A673 (cell line): ENCODE measurements at regions not wholly inside any gene's neighbourhood (a gene's known extent, or its start where the extent isn't known, plus 50 kb on each side); places are given as distances from the start of the nearest gene placed in this dataset.
"Not testable (repeated sequence)": the region's sequence is repeated elsewhere in the genome, so short reads cannot be mapped to it uniquely, and the experiment has no call there.

Experiments
- BruUV-seq: library from RNA; stranded (reverse); fragments of 400-500 nt; replicated peaks from 2 replicates; lab custom pipeline; 2021; lab: Mats Ljungman, UMichigan
- CTCF ChIA-PET: fragments of 300-600 bp; sonication (Branson Sonifier 250); formaldehyde crosslinking; loops from one replicate; lab custom pipeline; 2022; ENCODE audit warnings: antibody characterized with exemption; lab: Charles Lee
- POLR2A ChIA-PET: fragments of 300-600 bp; sonication (Branson Sonifier 250); formaldehyde crosslinking; loops from one replicate; lab custom pipeline; 2022; ENCODE audit warnings: antibody characterized with exemption; ENCODE audit not compliant: low non-redundant PET; lab: Charles Lee
- DNase-seq: peaks from one replicate; pipeline ENCODE4 v3.0.0-alpha.2; 2015; ENCODE audit warnings: low spot score
- H3K27ac ChIP-seq: fragments of 200-600 bp; sonication (generic); 2 replicates; pipeline ENCODE4 v1.5.1; 2016; ENCODE audit warnings: mixed run types, low read depth, mild to moderate bottlenecking, mixed read lengths, antibody characterized with exemption, low read length; ENCODE audit not compliant: poor library complexity, severe bottlenecking
- H3K27me3 ChIP-seq: fragments of 200-600 bp; sonication (generic); replicated peaks from 2 replicates; pipeline ENCODE4 v1.6.1; 2017; ENCODE audit warnings: mixed run types, low read depth, mild to moderate bottlenecking, mixed read lengths, antibody characterized with exemption, low read length; ENCODE audit not compliant: insufficient read depth, poor library complexity
- H3K36me3 ChIP-seq: fragments of 200-600 bp; sonication (generic); 2 replicates; pipeline ENCODE4 v1.6.1; 2016; ENCODE audit warnings: mixed run types, mild to moderate bottlenecking, mixed read lengths, antibody characterized with exemption, low read length; ENCODE audit not compliant: insufficient read depth, poor library complexity, severe bottlenecking
- H3K4me1 ChIP-seq: fragments of 200-600 bp; sonication (generic); 2 replicates; pipeline ENCODE4 v1.6.1; 2017; ENCODE audit warnings: mixed run types, mild to moderate bottlenecking, mixed read lengths, antibody characterized with exemption, low read length; ENCODE audit not compliant: insufficient read depth, poor library complexity, severe bottlenecking
- H3K4me3 ChIP-seq: fragments of 200-600 bp; sonication (generic); 2 replicates; pipeline ENCODE4 v1.5.1; 2016; ENCODE audit warnings: low read depth, mixed run types, mild to moderate bottlenecking, mixed read lengths, low read length; ENCODE audit not compliant: poor library complexity, severe bottlenecking
- H3K9me3 ChIP-seq: fragments of 200-600 bp; sonication (generic); 2 replicates; pipeline ENCODE4 v1.6.1; 2016; ENCODE audit warnings: mixed run types, low read depth, mild to moderate bottlenecking, mixed read lengths, antibody characterized with exemption, low read length; ENCODE audit not compliant: poor library complexity, severe bottlenecking
- CTCF ChIP-seq: fragments of 300-800, 200-600 bp; sonication (generic); conservative IDR thresholded peaks from 2 replicates; pipeline ENCODE4 v1.5.1; 2017; ENCODE audit warnings: low read depth, mild to moderate bottlenecking, antibody characterized with exemption, low read length, moderate library complexity, mixed read lengths
- EZH2 ChIP-seq: fragments of 200-600 bp; sonication (generic); IDR thresholded peaks from 2 replicates; pipeline ENCODE4 v1.6.1; 2017; ENCODE audit warnings: borderline replicate concordance, low read depth, mild to moderate bottlenecking, mixed read lengths, antibody characterized with exemption, low read length; ENCODE audit not compliant: poor library complexity, severe bottlenecking
- intact Hi-C: fragments of 100-400 bp; cut with micrococcal nuclease; formaldehyde crosslinking; loops from one replicate; pipeline ENCODE4 v1.10.0; 2022; ENCODE audit not compliant: unreplicated experiment

GRCh38 chr2:215825707-215826106 lies 187.6 kb downstream of the MREG start:
- H3K27ac ChIP-seq, result no peak overlapping the region
- no peaks in the 10 kb centered on the region for H3K9me3 ChIP-seq
- intact Hi-C loops, result loop anchor here (5.0 kb wide), 1 partner anchor 373 kb away; no protein-coding TSS in a partner anchor
- no peak overlapping the region for H3K4me3 ChIP-seq
- DNase-seq, result no peak
- TF ChIP-seq EZH2 (no peak), CTCF (no peak)
- no TSS peak for BruUV-seq
- CTCF ChIA-PET, result no interaction called here
- peaks cover 18% of the 10 kb centered on the region for H3K4me1 ChIP-seq
- H3K27me3 ChIP-seq, result no peaks in the 10 kb centered on the region
- H3K36me3 ChIP-seq, result no peaks in the 10 kb centered on the region
- POLR2A ChIA-PET, result interaction anchor here (0.6 kb wide), 1 partner anchor 423 kb away, joined by 3 read pairs; no protein-coding TSS in a partner anchor

DNA sequence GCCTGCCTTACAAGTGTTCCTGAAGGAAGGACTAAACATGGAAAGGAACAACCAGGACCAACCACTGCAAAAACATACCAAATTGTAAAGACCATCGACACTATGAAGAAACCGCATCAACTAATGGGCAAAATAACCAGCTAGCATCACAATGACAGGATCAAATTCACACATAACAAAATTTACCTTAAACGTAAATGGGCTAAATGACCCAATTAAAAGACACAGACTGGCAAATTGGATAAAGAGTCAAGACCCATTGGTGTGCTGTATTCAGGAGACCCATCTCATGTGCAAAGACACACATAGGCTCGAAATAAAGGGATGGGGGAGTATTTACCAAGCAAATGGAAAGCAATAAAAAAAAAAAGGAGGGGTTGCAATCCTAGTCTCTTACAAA lies 192.1 kb downstream of the MREG start:
- intact Hi-C loops, H3K27me3 ChIP-seq, CTCF ChIA-PET, H3K4me1 ChIP-seq, H3K36me3 ChIP-seq, H3K27ac ChIP-seq, BruUV-seq, POLR2A ChIA-PET, DNase-seq, H3K4me3 ChIP-seq, H3K9me3 ChIP-seq: not testable (repeated sequence)

GRCh38 chr2:215819713-215820112 lies 193.6 kb downstream of the MREG start:
- H3K27ac ChIP-seq, POLR2A ChIA-PET, H3K9me3 ChIP-seq, H3K4me3 ChIP-seq, H3K36me3 ChIP-seq, BruUV-seq, H3K27me3 ChIP-seq, CTCF ChIA-PET, intact Hi-C loops, H3K4me1 ChIP-seq, DNase-seq: not testable (repeated sequence)

DNA sequence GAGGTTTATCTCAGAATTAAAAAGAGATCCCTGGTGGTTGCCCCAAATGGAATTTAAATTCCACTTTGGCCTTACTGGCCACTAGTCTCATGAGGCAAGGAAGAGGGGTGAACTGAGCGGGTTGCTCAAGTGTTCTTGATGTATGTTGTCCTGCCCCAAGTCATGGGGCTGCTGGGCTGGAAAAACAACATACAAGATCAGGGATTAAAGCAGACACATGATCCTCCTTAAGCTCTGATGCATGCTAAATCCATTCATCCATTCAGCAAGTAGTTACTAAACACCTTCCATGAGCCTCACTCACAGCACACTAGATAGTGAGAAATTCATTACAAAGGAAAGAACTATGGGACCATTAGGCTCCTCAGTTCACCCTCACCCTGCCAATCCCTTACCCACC lies 196.3 kb downstream of the MREG start:
- no TSS peak for BruUV-seq
- H3K9me3 ChIP-seq, result no peaks in the 10 kb centered on the region
- DNase-seq, result no peak
- H3K27ac ChIP-seq, result no peak overlapping the region
- no peaks in the 10 kb centered on the region for H3K36me3 ChIP-seq
- POLR2A ChIA-PET, result no interaction called here
- H3K4me1 ChIP-seq, result no peaks in the 10 kb centered on the region
- no peak overlapping the region for H3K4me3 ChIP-seq
- CTCF ChIA-PET, result no interaction called here
- no peaks in the 10 kb centered on the region for H3K27me3 ChIP-seq
- no peak for TF ChIP-seq CTCF
- TF ChIP-seq EZH2, result no peak
- intact Hi-C loops, result no loop called here
